ENCODE measurements at regions not wholly inside any gene's neighbourhood (a gene's known extent, or its start where the extent isn't known, plus 50 kb on each side); places are given as distances from the start of the nearest gene placed in this dataset.
A peak's percentile ranks its signal among the peaks of the same experiment; 100 is the strongest.

GRCh38 chr11:90874986-90875385 is 652.1 kb upstream of the CHORDC1 start:
- no peak overlapping the region for H3K4me3 ChIP-seq (ENCODE audit: low read depth, low read length)
- no peak for DNase-seq (ENCODE audit: low read depth)
- TF ChIP-seq CTCF (conservative IDR thresholded peaks at IDR 0.05; ENCODE audit: low read depth, low read length) = no peak

DNA sequence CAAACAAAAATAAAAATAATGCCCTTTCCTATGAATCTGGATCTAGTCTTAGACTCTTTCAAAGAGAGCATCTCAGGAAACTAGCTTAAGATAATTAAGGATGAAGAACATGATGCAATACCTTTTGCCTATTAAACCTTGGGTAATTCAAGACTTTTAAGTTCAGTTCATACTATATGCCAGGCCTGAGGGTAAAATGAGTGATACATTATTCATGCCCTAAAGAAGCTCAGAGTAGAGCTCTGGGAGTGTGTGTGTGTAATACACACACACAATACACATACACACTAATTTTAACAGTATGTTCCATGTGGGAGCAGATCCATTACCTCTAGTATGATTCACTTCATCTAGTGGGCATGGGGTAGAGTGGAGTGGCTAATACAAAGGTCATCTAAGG is 651.4 kb upstream of the CHORDC1 start:
- no peak for TF ChIP-seq CTCF (conservative IDR thresholded peaks at IDR 0.05; ENCODE audit: low read depth, low read length)
- no peak for DNase-seq (ENCODE audit: low read depth)

GRCh38 chr11:90867416-90867815 is 644.6 kb upstream of the CHORDC1 start:
- H3K4me3 ChIP-seq (ENCODE audit: low read depth, low read length) = no peak overlapping the region
- no peak for TF ChIP-seq CTCF (conservative IDR thresholded peaks at IDR 0.05; ENCODE audit: low read depth, low read length)
- DNase-seq (ENCODE audit: low read depth) = no peak

More for the DNA sequence above, 651.4 kb upstream of the CHORDC1 start:
- no peak overlapping the region for H3K4me3 ChIP-seq (ENCODE audit: low read depth, low read length)

DNA sequence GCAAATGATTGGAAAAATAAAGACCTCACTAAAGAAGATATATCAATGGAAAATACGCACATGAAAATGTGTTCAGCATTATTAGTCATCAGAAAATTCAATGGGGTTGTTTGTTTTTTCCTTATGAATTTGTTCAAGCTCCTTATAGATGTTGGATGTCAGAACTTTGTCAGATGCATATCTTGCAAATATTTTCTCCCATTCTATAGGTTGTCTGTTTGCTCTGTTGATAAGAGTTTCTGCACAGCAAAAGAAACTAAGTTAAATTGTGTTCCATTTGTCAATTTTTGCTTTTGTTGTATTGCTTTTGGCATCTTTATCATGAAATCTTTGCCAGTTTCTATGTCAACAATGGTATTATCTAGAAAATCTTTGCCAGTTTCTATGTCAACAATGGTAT is 633.9 kb upstream of the CHORDC1 start:
- DNase-seq (ENCODE audit: low read depth) = no peak
- TF ChIP-seq CTCF (conservative IDR thresholded peaks at IDR 0.05; ENCODE audit: low read depth, low read length) = no peak
- no peak overlapping the region for H3K4me3 ChIP-seq (ENCODE audit: low read depth, low read length)

- DNase-seq (ENCODE audit: low read depth) = no peak
- no peak overlapping the region for H3K4me3 ChIP-seq (ENCODE audit: low read depth, low read length)
- TF ChIP-seq CTCF (conservative IDR thresholded peaks at IDR 0.05; ENCODE audit: low read depth, low read length) = no peak
Measured at GRCh38 chr11:90855531-90855930, 632.7 kb upstream of the CHORDC1 start.

GRCh38 chr11:90851196-90851595 is 628.3 kb upstream of the CHORDC1 start:
- no peak for TF ChIP-seq CTCF (conservative IDR thresholded peaks at IDR 0.05; ENCODE audit: low read depth, low read length)
- H3K4me3 ChIP-seq (ENCODE audit: low read depth, low read length) = no peak overlapping the region
- DNase-seq (ENCODE audit: low read depth) = no peak

DNA sequence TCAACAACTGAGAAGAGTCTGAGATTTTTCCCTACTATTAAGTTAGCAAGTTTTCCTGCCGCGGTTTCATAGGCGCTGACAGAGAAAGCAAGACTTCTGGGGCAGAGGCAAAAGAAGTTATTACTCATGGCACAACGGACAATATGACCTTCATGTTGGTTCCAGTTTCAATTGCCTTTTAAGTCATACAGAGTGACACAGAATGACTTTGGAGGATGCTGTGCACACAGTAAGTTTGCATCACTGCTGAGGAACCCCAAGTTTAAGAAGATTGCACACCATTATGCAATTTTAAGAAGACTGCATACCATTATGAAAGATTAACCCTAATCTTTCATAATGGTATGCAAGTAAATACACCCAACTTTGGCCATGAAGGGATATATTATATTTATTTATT is 626.5 kb upstream of the CHORDC1 start:
- TF ChIP-seq CTCF (conservative IDR thresholded peaks at IDR 0.05; ENCODE audit: low read depth, low read length) = no peak
- H3K4me3 ChIP-seq (ENCODE audit: low read depth, low read length) = no peak overlapping the region
- DNase-seq (ENCODE audit: low read depth) = peak; percentile 1
